Activated CD8-positive, alpha-beta T cell treated with anti-CD3 and anti-CD28 coated beads for 36 hours (primary cell): ENCODE measurements at regions not wholly inside any gene's neighbourhood (a gene's known extent, or its start where the extent isn't known, plus 50 kb on each side); places are given as distances from the start of the nearest gene placed in this dataset.

Experiments used
- ATAC-seq: fragments of 200-7000 bp; cut with Tn5 transposase; one replicate; pipeline ENCODE4 v1.10.0; 2021; ENCODE audit warnings: mild to moderate bottlenecking, moderate library complexity
- CTCF ChIA-PET: fragments of 350-600 bp; sonication (Branson Sonifier 250); formaldehyde crosslinking; loops from one replicate; lab custom pipeline; 2021; ENCODE audit warnings: antibody characterized with exemption; lab: Charles Lee
- POLR2A ChIA-PET: fragments of 350-600 bp; sonication (Branson Sonifier 250); formaldehyde crosslinking; loops from one replicate; lab custom pipeline; 2021; ENCODE audit warnings: antibody characterized with exemption; lab: Charles Lee
- DNase-seq: peaks from one replicate; pipeline ENCODE4 v3.0.0-alpha.2; 2020
- H3K27ac Mint-ChIP-seq: one replicate; pipeline ENCODE4 v1.8.0; 2021; ENCODE audit warnings: mild to moderate bottlenecking, mixed read lengths
- H3K27me3 Mint-ChIP-seq: one replicate; pipeline ENCODE4 v1.8.0; 2021; ENCODE audit warnings: mixed read lengths
- H3K36me3 Mint-ChIP-seq: one replicate; pipeline ENCODE4 v1.8.0; 2021; ENCODE audit warnings: low read depth, mixed read lengths
- H3K4me1 Mint-ChIP-seq: one replicate; pipeline ENCODE4 v1.8.0; 2021; ENCODE audit warnings: low read depth, mixed read lengths
- H3K4me3 Mint-ChIP-seq: one replicate; pipeline ENCODE4 v1.8.0; 2021; ENCODE audit warnings: mild to moderate bottlenecking, moderate library complexity, mixed read lengths
- H3K9me3 Mint-ChIP-seq: one replicate; pipeline ENCODE4 v1.8.0; 2021; ENCODE audit warnings: mixed read lengths
- CTCF ChIP-seq: fragments of 200-600 bp; IDR thresholded peaks from one replicate; pipeline ENCODE4 v1.8.0; 2022; ENCODE audit warnings: antibody characterized with exemption, mild to moderate bottlenecking
- intact Hi-C: fragments of 100-400 bp; cut with micrococcal nuclease; formaldehyde crosslinking; loops from one replicate; pipeline ENCODE4 v1.10.0; 2022

DNA sequence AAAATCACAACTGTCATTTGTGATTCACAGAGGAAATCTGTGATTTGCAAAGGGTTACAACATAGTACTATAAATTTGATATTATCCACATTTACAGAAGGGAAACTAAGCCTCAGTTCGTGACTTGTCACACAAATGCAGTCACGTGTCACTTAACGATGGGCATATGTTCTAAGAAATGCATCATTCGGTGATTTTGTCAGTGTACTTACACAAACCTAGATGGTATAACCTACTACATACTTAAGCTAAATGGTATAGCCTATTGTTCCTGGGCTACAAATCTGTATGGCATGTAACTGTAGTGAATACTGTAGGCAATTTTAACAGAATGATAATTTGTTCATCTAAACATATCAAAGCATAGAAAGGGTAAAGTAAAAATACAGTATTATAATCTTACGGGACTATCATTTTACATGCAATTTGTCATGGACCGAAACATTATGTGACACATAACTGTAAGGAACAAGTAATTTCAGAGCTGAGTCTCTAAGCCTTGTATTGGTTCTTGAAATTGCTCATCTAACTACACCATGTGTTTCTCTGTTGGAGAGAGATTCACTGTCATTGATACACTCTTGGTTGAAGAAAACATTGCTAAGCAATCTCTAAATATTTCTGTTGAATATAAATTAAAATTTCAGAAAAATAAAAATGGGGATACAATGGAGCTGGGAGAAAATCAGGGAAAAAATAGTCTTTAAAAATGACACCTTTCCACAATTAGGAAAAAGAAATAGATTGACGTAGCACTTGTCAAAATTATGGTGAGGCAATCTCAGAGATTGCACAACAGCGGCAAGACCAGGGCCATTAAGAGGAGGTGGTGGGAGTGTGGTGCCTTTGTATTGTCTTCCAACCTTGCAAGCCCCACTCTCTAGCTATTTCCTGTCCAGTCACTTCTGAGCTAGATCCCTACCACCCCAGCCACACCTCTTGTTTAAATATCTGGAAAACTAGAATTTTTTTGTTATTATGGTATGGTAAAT, 645.8 kb upstream of the TBL1XR1 start:
- CTCF ChIA-PET: no interaction called here
- POLR2A ChIA-PET: no interaction called here

DNA sequence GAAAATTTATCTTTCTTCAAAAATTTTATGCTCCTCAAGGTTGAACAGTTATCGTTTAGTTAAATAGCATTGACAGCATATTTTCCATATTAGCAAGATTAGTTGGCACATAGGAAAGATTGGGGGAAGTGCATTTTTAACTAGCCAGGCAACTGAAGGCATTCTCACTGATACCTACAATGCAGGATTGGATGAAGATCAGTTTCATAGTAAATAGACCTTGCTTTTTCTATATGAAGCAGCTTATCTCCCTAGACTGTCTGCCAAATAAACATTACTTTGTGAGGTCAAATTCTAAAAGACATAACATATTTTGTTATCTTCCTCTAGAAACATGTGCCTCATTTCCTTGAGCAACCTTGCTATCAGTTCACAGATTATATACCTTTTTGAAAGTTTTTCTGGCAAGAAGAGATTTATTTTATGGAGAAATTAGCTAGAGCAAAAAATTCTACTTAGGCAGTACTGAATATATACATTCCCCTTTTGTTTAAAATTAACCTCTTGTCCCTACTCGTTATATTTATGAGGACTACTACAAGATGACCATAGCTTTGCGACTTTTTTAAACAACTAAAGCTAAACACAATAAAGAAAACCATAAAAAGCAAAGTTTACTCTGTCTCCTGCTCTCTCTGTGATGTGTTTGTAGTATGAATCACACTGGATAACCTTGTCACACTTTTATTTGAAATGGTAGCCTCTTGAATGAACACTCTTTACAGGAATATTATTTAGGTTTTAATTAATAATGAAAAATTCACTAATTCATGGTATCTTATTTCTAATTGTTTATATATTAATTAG, 654.9 kb upstream of the TBL1XR1 start:
- intact Hi-C loops: no loop called here
- H3K36me3 Mint-ChIP-seq: no peaks in the 10 kb centered on the region
- no peaks in the 10 kb centered on the region for H3K4me1 Mint-ChIP-seq
- no peaks in the 10 kb centered on the region for H3K9me3 Mint-ChIP-seq
- no peak overlapping the region for H3K4me3 Mint-ChIP-seq
- ChIA-PET POLR2A (no interaction called here), CTCF (no interaction called here)
- no peak for TF ChIP-seq CTCF
- DNase-seq (no peak), ATAC-seq (no peak)
- H3K27ac Mint-ChIP-seq: no peak overlapping the region
- H3K27me3 Mint-ChIP-seq: no peaks in the 10 kb centered on the region

More for the DNA sequence above, 645.8 kb upstream of the TBL1XR1 start:
- Mint-ChIP-seq H3K36me3 (no peaks in the 10 kb centered on the region), H3K9me3 (no peaks in the 10 kb centered on the region), H3K4me3 (no peak overlapping the region), H3K27me3 (no peaks in the 10 kb centered on the region), H3K27ac (no peak overlapping the region), H3K4me1 (no peaks in the 10 kb centered on the region)
- ATAC-seq (no peak), DNase-seq (no peak)
- intact Hi-C loops: no loop called here
- TF ChIP-seq CTCF: no peak

DNA sequence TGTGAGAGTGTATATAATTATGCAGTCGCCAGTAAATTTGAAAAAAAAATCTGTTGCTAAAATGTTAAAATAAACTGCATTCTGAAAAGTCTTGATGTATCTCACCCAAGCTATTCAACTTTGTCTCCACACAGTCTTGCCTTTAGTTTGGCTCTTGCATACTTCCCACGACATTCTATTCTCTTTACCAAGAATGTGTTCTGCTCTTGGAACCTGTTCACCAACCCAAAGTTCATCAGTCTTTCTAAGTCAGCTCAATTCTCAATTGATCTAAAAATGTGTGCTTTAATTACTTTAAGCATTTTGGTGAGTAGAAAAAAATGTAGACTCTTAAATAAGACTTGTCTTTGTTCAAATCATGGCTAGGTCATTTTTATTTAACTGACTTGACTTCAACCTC, 657.7 kb upstream of the TBL1XR1 start:
- CTCF ChIA-PET: no interaction called here
- no peaks in the 10 kb centered on the region for H3K36me3 Mint-ChIP-seq
- no peak overlapping the region for H3K4me3 Mint-ChIP-seq

GRCh38 chr3:177860184-177860583, 662.9 kb upstream of the TBL1XR1 start:
- intact Hi-C loops: no loop called here
- Mint-ChIP-seq H3K27ac (no peak overlapping the region), H3K27me3 (no peaks in the 10 kb centered on the region), H3K4me1 (no peaks in the 10 kb centered on the region), H3K36me3 (peaks cover 5% of the 10 kb centered on the region), H3K9me3 (peaks cover 15% of the 10 kb centered on the region), H3K4me3 (no peak overlapping the region)
- no peak for DNase-seq
- CTCF ChIA-PET: no interaction called here
- POLR2A ChIA-PET: no interaction called here
- no peak for ATAC-seq
- no peak for TF ChIP-seq CTCF

More for the DNA sequence above, 657.7 kb upstream of the TBL1XR1 start:
- peaks cover 5% of the 10 kb centered on the region for H3K9me3 Mint-ChIP-seq
- TF ChIP-seq CTCF: no peak
- intact Hi-C loops: no loop called here
- no peak for ATAC-seq
- DNase-seq: no peak
- no peaks in the 10 kb centered on the region for H3K27me3 Mint-ChIP-seq
- POLR2A ChIA-PET: no interaction called here
- H3K27ac Mint-ChIP-seq: no peak overlapping the region
- no peaks in the 10 kb centered on the region for H3K4me1 Mint-ChIP-seq
